ENCODE measurements at regions not wholly inside any gene's neighbourhood (a gene's known extent, or its start where the extent isn't known, plus 50 kb on each side); places are given as distances from the start of the nearest gene placed in this dataset.

DNA sequence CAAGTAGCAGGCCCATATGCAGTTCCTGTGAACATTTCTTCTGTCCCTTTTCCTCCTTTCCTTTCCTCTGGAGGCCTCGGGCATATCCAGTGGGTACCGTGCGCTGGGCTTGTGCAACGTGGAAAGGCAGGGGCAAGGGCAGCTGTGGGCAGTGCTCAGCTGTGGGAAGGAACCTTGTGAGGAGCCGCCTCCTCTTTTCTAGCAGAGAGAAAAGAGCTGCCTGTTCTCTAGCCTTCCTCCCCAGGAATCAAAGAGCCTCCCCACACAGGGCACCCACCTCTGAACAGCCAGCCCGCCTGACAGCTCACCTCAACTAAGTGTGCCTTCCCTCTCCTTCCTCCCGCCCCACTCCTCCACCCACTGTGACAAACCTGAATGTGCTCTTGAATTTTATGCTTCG is 143.3 kb upstream of the HDDC2 start:
- Histone ChIP-seq H3K79me2 (ENCODE audit: insufficient read depth, low read length) (no peaks in the 10 kb centered on the region), H3K4me3 (replicated peaks in 1 of 3; ENCODE audit: low read depth in 2 of 3, low read length in 3 of 3) (no peak overlapping the region), H3K9me3 (replicated peaks in 1 of 2; ENCODE audit: control insufficient read depth in 1 of 2, insufficient read depth in 1 of 2, low read length in 2 of 2) (peaks cover 0 to 2% of the 10 kb centered on the region in 2 donors), H3K27ac (ENCODE audit: low read depth in 1 of 2, low read length in 2 of 2) (no peak overlapping the region), H3K4me1 (ENCODE audit: control insufficient read depth in 1 of 2, insufficient read depth in 2 of 2, low read length in 2 of 2) (no peaks in the 10 kb centered on the region), H3K9ac (ENCODE audit: insufficient read depth, low read length, poor library complexity, severe bottlenecking) (no peak overlapping the region), H3K27me3 (ENCODE audit: control insufficient read depth in 2 of 2, insufficient read depth in 2 of 2, low read length in 2 of 2) (no peaks in the 10 kb centered on the region), H3K4me2 (replicated peaks; ENCODE audit: extremely low read depth, low read length, poor library complexity, severe bottlenecking) (no peak overlapping the region), H2AFZ (ENCODE audit: insufficient read depth, low read depth, low read length, poor library complexity, severe bottlenecking) (no peak overlapping the region), H4K20me1 (ENCODE audit: insufficient read depth, low read length) (no peaks in the 10 kb centered on the region), H3K36me3 (replicated peaks in 1 of 2; ENCODE audit: control insufficient read depth in 1 of 2, insufficient read depth in 2 of 2, low read length in 2 of 2) (no peaks in the 10 kb centered on the region)
- Mint-ChIP-seq H3K27me3 (ENCODE audit: low read depth in 3 of 3) (peaks cover 0 to 6% (median 0%) of the 10 kb centered on the region in 3 donors), H3K27ac (no peak overlapping the region), H3K9me3 (peaks cover 2 to 8% (median 3%) of the 10 kb centered on the region in 7 donors), H3K4me1 (no peaks in the 10 kb centered on the region), H3K36me3 (no peaks in the 10 kb centered on the region), H3K4me3 (no peak overlapping the region)
- WGBS (ENCODE audit: insufficient coverage), result 85% methylated on average over 6 of the region's 8 CpGs
- no peak for DNase-seq
- no peak for TF ChIP-seq CTCF (IDR thresholded peaks at IDR 0.05)
- intact Hi-C loops (cut with micrococcal nuclease), result no loop called here

DNA sequence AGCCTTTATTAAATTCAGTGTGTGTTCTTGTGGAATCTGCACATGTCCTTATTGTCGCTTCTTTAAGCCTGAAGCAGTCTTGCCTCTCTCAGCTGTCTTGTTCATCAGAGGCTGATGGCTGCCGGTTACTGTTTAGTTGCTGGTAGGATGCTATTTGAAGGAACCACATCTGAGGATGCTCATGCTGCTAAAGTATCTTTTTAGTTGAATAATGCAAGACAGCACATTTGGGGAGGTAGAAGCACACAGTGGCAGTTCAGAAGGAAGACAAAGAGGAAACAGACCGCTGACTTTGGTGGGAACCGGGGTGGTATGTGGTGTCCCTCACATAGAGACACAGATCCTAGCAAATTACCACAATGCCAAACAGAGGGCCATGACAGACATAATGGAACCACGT is 144.2 kb upstream of the HDDC2 start:
- TF ChIP-seq CTCF (IDR thresholded peaks at IDR 0.05), result no peak
- Histone ChIP-seq H3K4me1 (ENCODE audit: control insufficient read depth in 1 of 2, insufficient read depth in 2 of 2, low read length in 2 of 2) (no peaks in the 10 kb centered on the region), H3K9ac (ENCODE audit: insufficient read depth, low read length, poor library complexity, severe bottlenecking) (no peak overlapping the region), H3K79me2 (ENCODE audit: insufficient read depth, low read length) (no peaks in the 10 kb centered on the region), H3K36me3 (replicated peaks in 1 of 2; ENCODE audit: control insufficient read depth in 1 of 2, insufficient read depth in 2 of 2, low read length in 2 of 2) (no peaks in the 10 kb centered on the region), H2AFZ (ENCODE audit: insufficient read depth, low read depth, low read length, poor library complexity, severe bottlenecking) (no peak overlapping the region), H3K4me3 (replicated peaks in 1 of 3; ENCODE audit: low read depth in 2 of 3, low read length in 3 of 3) (no peak overlapping the region), H3K9me3 (replicated peaks in 1 of 2; ENCODE audit: control insufficient read depth in 1 of 2, insufficient read depth in 1 of 2, low read length in 2 of 2) (peaks cover 0 to 7% of the 10 kb centered on the region in 2 donors), H4K20me1 (ENCODE audit: insufficient read depth, low read length) (no peaks in the 10 kb centered on the region), H3K4me2 (replicated peaks; ENCODE audit: extremely low read depth, low read length, poor library complexity, severe bottlenecking) (no peak overlapping the region), H3K27ac (ENCODE audit: low read depth in 1 of 2, low read length in 2 of 2) (no peak overlapping the region), H3K27me3 (ENCODE audit: control insufficient read depth in 2 of 2, insufficient read depth in 2 of 2, low read length in 2 of 2) (no peaks in the 10 kb centered on the region)
- no peak overlapping the region for H3K27ac Mint-ChIP-seq
- no peak overlapping the region for H3K4me3 Mint-ChIP-seq
- H3K9me3 Mint-ChIP-seq, result peaks cover 2 to 8% (median 3%) of the 10 kb centered on the region in 7 donors
- no peaks in the 10 kb centered on the region for H3K4me1 Mint-ChIP-seq
- 82% methylated on average over 2 of the region's 5 CpGs for WGBS (ENCODE audit: insufficient coverage)
- no peaks in the 10 kb centered on the region for H3K36me3 Mint-ChIP-seq
- intact Hi-C loops (cut with micrococcal nuclease), result no loop called here
- no peak for DNase-seq
- H3K27me3 Mint-ChIP-seq (ENCODE audit: low read depth in 3 of 3), result peaks cover 0 to 6% (median 0%) of the 10 kb centered on the region in 3 donors
